Uterus (tissue), 3 donors: ENCODE measurements at regions not wholly inside any gene's neighbourhood (a gene's known extent, or its start where the extent isn't known, plus 50 kb on each side); places are given as distances from the start of the nearest gene placed in this dataset.

Experiments used
- DNase-seq, 2 donors: peaks; one replicate each; pipeline ENCODE4 v3.0.0-alpha.2; 2019 to 2020
- H3K27ac ChIP-seq, 2 donors: fragments of 200-600 bp; sonication (generic); 1 replicate in 1 of 2; 2 replicates in 1 of 2; pipeline ENCODE4 v1.5.1; 2016 to 2018
- H3K27me3 ChIP-seq, 2 donors: fragments of 200-600 bp; sonication (generic); one replicate each; pipeline ENCODE4 v1.5.1; 2018 to 2019; ENCODE audit warnings: control low read depth in 1 of 2
- H3K36me3 ChIP-seq, 2 donors: fragments of 200-600 bp; sonication (generic); one replicate each; pipeline ENCODE4 v1.5.1; 2019; ENCODE audit warnings: control low read depth in 1 of 2
- H3K4me1 ChIP-seq, 2 donors: fragments of 200-600 bp; sonication (generic); one replicate each; pipeline ENCODE4 v1.5.1; 2018 to 2019; ENCODE audit warnings: control low read depth in 1 of 2
- H3K4me3 ChIP-seq, 2 donors: fragments of 200-600 bp; sonication (generic); 1 replicate in 1 of 2; 2 replicates in 1 of 2; pipeline ENCODE4 v1.5.1; 2018 to 2019; ENCODE audit warnings: mild to moderate bottlenecking in 1 of 2
- H3K9me3 ChIP-seq, 2 donors: fragments of 200-600 bp; sonication (generic); one replicate each; pipeline ENCODE4 v1.5.1; 2019; ENCODE audit warnings: control low read depth in 1 of 2
- CTCF ChIP-seq, 4 experiments: fragments of 200-600 bp in 2 of 4; fragments of 450-650 bp in 2 of 4; sonication (generic) in 2 of 4; IDR thresholded peaks; one replicate each; pipeline ENCODE4 v1.5.1; 2016 to 2019; ENCODE audit warnings: antibody characterized with exemption in 4 of 4, mild to moderate bottlenecking in 2 of 4, moderate library complexity in 1 of 4
- POLR2A ChIP-seq, 2 donors: fragments of 450-650 bp; IDR thresholded peaks; one replicate each; pipeline ENCODE4 v1.6.1; 2016; ENCODE audit warnings: antibody characterized with exemption in 2 of 2, mild to moderate bottlenecking in 1 of 2, moderate library complexity in 1 of 2
- intact Hi-C: fragments of 100-400 bp; cut with DNase I; formaldehyde crosslinking; loops from one replicate; pipeline ENCODE4 v1.15.1; 2023; ENCODE audit warnings: low total_unique reads
- donor health status: DM: yes; HTN: yes; CAD: no.

GRCh38 chr15:77693576-77693975 is 60.9 kb upstream of the LINGO1 start:
- DNase-seq: no peak
- Histone ChIP-seq H3K4me1 (no peaks in the 10 kb centered on the region), H3K9me3 (no peaks in the 10 kb centered on the region), H3K4me3 (no peak overlapping the region), H3K27me3 (no peaks in the 10 kb centered on the region), H3K27ac (no peak overlapping the region), H3K36me3 (no peaks in the 10 kb centered on the region)
- intact Hi-C loops: no loop called here
- TF ChIP-seq CTCF (IDR thresholded peaks at IDR 0.05) (no peak), POLR2A (IDR thresholded peaks at IDR 0.05) (no peak)

- Histone ChIP-seq H3K36me3 (no peaks in the 10 kb centered on the region), H3K9me3 (no peaks in the 10 kb centered on the region), H3K4me3 (no peak overlapping the region), H3K27ac (no peak overlapping the region), H3K4me1 (no peaks in the 10 kb centered on the region), H3K27me3 (no peaks in the 10 kb centered on the region)
- intact Hi-C loops: no loop called here
- no peak for DNase-seq
- TF ChIP-seq POLR2A (IDR thresholded peaks at IDR 0.05) (no peak), CTCF (IDR thresholded peaks at IDR 0.05) (no peak)
Observed at GRCh38 chr15:77692614-77693013, 59.9 kb upstream of the LINGO1 start.

GRCh38 chr15:77691607-77692006 is 58.9 kb upstream of the LINGO1 start:
- TF ChIP-seq POLR2A (IDR thresholded peaks at IDR 0.05): no peak
- TF ChIP-seq CTCF (IDR thresholded peaks at IDR 0.05): no peak
- intact Hi-C loops: no loop called here
- H3K9me3 ChIP-seq: no peaks in the 10 kb centered on the region
- no peak overlapping the region for H3K27ac ChIP-seq
- DNase-seq: no peak
- no peaks in the 10 kb centered on the region for H3K27me3 ChIP-seq
- H3K4me1 ChIP-seq: no peaks in the 10 kb centered on the region
- no peak overlapping the region for H3K4me3 ChIP-seq
- no peaks in the 10 kb centered on the region for H3K36me3 ChIP-seq

DNA sequence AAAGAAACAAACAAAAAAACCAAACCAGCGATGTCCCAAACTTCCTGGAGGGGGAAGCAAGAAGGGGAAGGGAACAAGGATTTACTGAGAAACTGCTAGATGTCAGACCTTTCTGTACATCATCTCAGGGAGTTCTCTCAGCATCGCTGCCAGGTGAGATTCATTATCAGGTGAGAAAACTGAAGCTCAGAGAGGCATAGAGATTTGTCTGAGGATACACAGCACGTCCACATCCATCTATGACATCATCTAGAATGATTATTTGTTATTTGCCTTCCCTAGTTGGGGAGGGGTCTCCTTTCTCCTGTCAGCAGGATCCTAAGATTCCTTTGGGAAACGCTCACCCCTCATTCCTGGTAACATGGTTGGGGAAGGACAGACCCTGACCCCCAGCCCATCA is 57.1 kb upstream of the LINGO1 start:
- intact Hi-C loops: no loop called here
- Histone ChIP-seq H3K4me1 (no peaks in the 10 kb centered on the region), H3K36me3 (no peaks in the 10 kb centered on the region), H3K27me3 (no peaks in the 10 kb centered on the region), H3K9me3 (no peaks in the 10 kb centered on the region), H3K4me3 (no peak overlapping the region), H3K27ac (no peak overlapping the region)
- TF ChIP-seq CTCF (IDR thresholded peaks at IDR 0.05): no peak
- no peak for TF ChIP-seq POLR2A (IDR thresholded peaks at IDR 0.05)
- DNase-seq: no peak

- Histone ChIP-seq H3K4me3 (no peak overlapping the region), H3K27me3 (no peaks in the 10 kb centered on the region), H3K4me1 (no peaks in the 10 kb centered on the region), H3K27ac (no peak overlapping the region), H3K36me3 (no peaks in the 10 kb centered on the region), H3K9me3 (no peaks in the 10 kb centered on the region)
- DNase-seq: no peak
- intact Hi-C loops: no loop called here
- TF ChIP-seq POLR2A (IDR thresholded peaks at IDR 0.05) (no peak), CTCF (IDR thresholded peaks at IDR 0.05) (no peak)
Observed at GRCh38 chr15:77688693-77689092, 56.0 kb upstream of the LINGO1 start.
